Fibroblast of lung (primary cell): ENCODE measurements at regions not wholly inside any gene's neighbourhood (a gene's known extent, or its start where the extent isn't known, plus 50 kb on each side); places are given as distances from the start of the nearest gene placed in this dataset.

Source experiments
- CTCF ChIP-seq, 2 donors: IDR thresholded peaks in 1 of 2; conservative IDR thresholded peaks in 1 of 2; 1 replicate in 1 of 2; 2 replicates in 1 of 2; pipeline ENCODE4 v1.5.1; 2011 to 2012; ENCODE audit warnings: low read length in 2 of 2, control low read depth in 1 of 2, inconsistent platforms in 1 of 2, low read depth in 1 of 2, mild to moderate bottlenecking in 1 of 2
- EZH2 ChIP-seq: IDR thresholded peaks from 2 replicates; pipeline ENCODE4 v1.5.1; 2012; ENCODE audit warnings: low read length, control low read depth, mild to moderate bottlenecking; ENCODE audit errors: missing control alignments

DNA sequence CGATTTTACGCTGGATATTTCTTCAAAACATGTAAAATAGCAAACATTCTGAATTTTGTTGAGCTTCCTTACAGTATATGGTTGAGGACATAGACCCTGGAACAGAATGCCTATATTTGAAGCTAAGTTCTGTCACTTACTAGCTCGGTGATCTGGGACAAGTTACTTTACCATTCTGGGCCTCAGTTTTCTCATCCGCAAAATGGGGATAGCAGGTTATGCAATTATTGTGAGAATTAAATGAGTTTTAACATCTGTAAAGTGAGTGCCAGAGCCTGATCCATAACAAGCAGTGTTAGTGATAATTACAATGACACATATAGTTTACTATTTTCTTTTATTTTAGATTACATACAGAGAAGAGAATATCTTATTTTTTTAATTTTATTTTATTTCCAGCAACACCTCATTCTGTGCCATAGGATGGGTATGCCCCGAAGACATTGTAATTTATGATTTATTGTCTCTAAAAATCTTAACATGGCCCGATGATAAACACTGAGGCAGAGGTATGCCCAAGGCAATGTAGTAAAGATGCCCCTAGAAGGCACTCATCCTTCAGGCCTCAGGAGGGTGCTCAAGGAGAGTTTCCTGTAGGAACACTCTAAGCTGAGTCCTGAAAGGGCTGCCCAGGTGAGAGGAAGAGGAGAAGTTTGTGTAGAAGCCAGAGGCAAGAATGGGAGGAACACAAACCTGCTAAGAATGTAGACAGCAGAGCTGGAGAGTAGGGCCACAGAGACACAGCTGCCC lies 250.9 kb downstream of the BCL11A start:
- no peak for TF ChIP-seq CTCF (conservative IDR thresholded peaks at IDR 0.05 in 1 of 2, IDR thresholded peaks at IDR 0.05 in 1 of 2; ENCODE audit: low read depth in 1 of 2, low read length in 2 of 2)
- TF ChIP-seq EZH2, result no peak
